22Rv1 (cell line): ENCODE measurements at regions not wholly inside any gene's neighbourhood (a gene's known extent, or its start where the extent isn't known, plus 50 kb on each side); places are given as distances from the start of the nearest gene placed in this dataset.

Experiments used
- CTCF ChIP-seq: fragments of 450-650 bp; IDR thresholded peaks from 2 replicates; pipeline ENCODE4 v1.5.1; 2017; ENCODE audit warnings: mild to moderate bottlenecking
- ZFX ChIP-seq: fragments of 450-650 bp; IDR thresholded peaks from 2 replicates; pipeline ENCODE4 v1.6.1; 2017; ENCODE audit warnings: antibody characterized with exemption, borderline replicate concordance

- TF ChIP-seq CTCF (no peak), ZFX (no peak)
These were observed 545.0 kb upstream of the TBL1XR1 start for GRCh38 chr3:177742273-177742672.
